Stimulated activated CD4-positive, alpha-beta T cell treated with anti-CD3 and anti-CD28 coated beads, Interleukin-1b, Interleukin-23, amount 100 ng/mL, for 48 hours (primary cell): ENCODE measurements at regions not wholly inside any gene's neighbourhood (a gene's known extent, or its start where the extent isn't known, plus 50 kb on each side); places are given as distances from the start of the nearest gene placed in this dataset.

Experiments
- DNase-seq: peaks from one replicate; pipeline ENCODE4 v3.0.0-alpha.2; 2020

DNA sequence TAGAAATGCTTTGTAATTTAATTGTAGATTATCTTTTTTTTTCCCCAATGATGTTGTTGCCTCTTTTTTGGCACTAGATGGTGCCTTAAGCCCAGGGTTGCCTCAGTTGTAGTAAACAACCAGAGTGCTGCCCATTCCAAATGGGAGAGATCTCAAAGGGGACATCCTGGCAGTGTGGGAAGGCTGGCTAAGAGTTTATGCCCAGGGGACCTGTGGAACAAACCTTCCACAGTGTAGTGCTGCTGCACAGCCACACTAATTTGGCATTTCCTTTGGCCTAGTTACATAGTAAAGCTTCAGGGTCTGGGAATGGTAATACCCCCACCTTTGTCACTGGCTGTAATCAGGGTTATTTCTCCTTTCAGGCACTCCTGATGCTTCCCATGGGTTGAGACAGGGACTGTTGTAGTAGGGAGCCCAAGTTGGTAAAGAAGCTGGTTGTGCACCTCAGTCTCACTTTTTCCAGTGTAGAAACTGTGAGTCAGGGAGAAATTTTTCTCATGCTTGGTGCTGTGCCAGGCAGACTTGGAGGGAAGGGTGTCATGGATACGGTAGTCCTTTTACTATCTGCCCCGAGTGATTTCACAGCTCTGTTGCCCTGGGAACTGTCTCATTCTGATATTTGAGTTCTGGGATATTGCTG lies 177.8 kb upstream of the ECI2 start:
- no peak for DNase-seq

DNA sequence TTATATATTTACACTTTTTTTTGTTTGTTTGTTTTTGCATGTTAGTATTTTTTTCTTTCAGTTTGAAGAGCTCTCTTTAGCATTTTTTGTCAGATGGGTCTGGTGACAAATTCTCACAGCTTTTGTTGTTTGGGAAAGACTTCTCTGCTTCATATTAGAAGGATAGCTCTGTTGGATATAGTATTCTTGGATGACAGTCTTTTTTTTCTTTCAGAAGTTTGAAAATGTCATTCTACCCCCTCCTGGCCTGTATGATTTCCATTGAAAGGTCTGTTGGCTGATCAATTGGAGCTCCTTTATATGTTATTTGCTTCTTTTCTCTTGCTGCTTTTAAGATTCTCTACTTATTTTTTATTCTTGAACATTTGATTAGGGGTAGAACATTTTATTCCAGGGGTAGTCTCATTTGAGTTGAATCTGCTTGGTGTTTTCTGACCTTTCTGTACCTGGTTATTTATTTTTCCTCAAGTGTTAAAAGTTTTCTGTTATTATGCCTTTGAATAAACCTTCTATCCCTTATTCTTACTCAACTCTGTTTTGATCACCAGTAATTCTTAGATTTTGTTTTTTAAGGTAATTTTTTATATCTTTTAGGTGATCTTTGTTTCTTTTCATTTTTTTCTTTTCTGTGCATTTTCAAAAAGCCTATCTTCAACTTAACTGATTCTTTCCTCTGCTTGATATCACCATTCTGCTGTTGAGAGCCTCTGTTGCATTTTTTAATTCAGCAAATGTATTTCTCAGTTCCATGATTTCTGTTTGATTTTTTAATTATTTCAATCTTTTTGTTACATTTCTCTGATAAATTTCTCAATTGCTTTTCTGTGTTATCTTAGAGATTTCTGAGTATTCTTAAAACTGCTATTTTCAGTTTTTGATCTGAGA lies 176.8 kb upstream of the ECI2 start:
- DNase-seq: no peak

GRCh38 chr6:4309540-4309939 lies 174.2 kb upstream of the ECI2 start:
- no peak for DNase-seq

DNA sequence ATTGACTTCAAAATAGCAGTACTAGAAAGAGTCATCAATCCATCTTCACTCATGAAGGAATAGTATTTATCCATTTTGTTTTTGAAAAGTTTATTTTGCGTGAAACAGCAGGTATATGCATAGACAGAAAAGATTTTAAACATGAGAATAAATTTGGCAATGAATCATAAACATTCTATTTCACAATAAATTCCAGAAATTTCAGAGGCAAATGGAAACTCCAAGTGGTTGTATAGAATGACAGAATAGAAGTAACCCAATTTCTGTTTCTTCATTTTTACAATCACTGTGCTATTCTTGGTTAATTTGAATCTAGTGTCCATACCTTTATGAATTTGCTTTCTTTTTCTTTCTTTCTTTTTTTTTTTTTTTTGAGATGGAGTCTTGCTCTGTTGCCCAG lies 173.0 kb upstream of the ECI2 start:
- no peak for DNase-seq

DNA sequence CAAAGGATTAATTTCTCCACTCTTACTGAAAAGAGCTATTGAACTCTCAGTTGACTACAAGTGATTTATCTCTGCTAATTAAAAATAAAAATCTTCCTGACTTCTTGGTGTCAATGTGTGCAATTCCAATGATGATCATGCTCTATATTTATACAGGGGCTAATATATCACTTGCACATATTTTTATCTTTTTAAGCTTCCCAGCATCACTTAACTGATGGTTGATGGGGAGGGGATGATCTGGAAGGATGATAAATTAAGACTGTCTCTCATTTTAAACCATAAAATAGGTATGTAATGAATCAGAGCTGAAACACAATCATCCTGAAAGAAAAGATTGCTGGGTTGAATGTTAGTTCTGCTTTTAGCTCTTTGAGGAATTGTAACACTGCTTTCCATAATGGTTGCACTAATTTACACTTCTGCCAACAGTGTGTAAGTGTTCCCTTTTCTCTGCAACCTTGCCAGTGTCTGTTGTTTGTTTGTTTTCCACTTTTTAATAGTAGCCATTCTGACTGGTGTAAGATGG lies 169.6 kb upstream of the ECI2 start:
- no peak for DNase-seq

DNA sequence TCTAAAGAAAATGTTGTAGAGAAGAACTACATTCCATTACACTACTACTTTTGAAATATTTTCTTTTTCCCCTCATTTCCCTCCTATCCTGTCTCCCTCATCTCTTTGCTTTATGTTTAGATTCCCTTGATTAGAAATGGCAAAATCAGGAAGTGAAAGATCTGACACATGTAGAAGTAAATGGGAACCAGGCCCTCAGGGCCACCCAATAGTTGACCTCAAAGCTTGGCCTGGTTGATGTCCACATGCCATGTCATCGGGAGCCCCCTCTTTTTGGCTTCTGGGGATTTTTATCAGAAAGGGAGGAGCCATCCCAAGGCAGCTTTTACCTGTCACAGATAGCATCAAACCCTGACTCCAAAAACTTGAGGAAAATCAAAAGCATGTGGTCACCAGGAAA lies 168.3 kb upstream of the ECI2 start:
- no peak for DNase-seq

DNA sequence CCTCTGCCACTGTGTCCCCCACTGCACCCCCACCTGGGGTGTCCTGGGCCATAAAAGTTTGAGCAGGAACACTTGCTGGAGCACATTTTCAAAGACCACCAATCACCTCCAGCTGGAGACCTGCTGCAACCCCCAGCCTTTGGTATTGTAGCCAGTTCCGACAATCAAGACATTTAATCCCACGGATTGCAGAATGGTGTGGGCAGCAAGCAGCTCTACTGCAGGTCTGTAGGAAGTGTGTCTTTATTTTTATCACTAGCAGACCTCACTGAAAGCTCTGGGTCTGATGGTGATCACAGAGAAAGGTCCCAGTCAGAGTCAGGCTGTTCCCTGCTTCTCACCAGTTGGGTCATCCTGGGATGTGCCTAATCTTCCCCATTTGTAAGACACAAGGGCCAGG lies 167.1 kb upstream of the ECI2 start:
- no peak for DNase-seq

DNA sequence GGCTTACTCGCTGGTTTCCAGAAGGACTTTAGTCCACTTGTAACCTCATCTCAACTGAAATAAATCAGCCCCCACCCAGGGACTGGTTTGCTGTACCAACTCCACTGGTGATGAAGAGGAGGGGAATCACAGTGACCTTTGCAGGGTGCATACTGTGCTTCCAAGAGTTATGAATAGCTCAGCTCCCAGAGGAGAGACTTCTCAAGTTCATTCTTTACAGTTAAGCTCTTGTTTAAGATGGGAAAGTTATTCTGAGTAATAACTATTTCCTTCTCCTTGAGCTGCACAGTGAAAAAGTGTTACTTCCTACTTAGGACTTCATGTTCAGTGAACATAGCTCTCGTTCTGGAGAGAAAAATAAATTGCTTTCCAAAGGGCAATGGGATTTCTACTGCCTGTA lies 166.5 kb upstream of the ECI2 start:
- DNase-seq: no peak

GRCh38 chr6:4300917-4301316 lies 165.5 kb upstream of the ECI2 start:
- no peak for DNase-seq

- no peak for DNase-seq
These were observed 164.1 kb upstream of the ECI2 start for GRCh38 chr6:4299476-4299875.

GRCh38 chr6:4297348-4297747 lies 162.0 kb upstream of the ECI2 start:
- no peak for DNase-seq

- DNase-seq: no peak
These were observed 161.2 kb upstream of the ECI2 start for GRCh38 chr6:4296552-4296951.

DNA sequence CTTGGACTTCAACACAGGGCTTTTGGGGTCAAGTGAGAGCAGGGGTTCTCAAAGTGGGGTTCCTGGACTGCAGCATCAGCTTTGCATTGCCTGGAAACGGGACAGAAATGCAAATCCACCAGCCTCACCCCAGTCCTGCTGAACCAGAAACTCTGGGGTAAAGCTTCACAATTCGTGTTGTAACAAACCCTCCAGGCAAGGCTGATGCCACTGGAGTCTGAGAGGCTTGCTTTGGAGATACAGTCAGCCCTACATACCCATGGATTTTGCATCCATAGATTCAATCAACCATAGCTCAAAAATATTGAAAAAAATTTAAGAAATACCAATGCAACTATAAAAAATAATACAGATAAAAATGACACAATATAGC lies 160.4 kb upstream of the ECI2 start:
- DNase-seq: no peak

DNA sequence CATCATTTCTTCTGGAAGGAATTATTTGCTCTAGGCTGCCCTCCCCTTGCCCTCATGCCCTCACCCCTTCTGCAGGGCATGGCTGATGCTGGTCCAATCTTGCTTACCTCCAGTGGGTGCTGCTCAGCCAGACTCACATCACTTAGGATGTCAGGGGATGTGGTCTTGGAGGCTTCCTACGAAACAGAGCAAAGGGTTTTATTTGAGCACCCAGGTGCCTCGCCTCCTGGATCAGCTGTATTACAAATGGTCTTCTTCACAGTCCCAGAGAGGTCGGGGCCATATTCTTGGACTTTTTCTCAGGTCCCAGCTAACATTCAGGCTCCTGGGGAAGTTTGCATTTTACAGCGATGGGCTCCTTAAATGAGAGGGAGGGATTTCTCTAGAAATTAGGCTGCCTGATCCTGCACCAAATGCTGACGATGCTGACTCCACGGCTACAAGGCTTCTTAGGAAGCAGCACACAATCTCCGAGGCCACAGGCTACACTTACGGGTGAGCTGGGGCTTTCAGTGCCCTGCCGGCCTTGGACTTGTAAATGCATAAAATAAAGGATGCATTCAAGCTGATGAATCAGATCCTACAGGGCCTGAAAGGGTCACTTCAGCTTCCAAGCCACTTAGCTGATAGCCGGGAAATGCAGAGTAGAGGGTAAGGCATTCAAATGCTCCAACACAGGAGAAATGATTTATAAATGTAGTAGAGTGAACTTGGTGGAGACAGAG lies 159.8 kb upstream of the ECI2 start:
- DNase-seq: no peak

DNA sequence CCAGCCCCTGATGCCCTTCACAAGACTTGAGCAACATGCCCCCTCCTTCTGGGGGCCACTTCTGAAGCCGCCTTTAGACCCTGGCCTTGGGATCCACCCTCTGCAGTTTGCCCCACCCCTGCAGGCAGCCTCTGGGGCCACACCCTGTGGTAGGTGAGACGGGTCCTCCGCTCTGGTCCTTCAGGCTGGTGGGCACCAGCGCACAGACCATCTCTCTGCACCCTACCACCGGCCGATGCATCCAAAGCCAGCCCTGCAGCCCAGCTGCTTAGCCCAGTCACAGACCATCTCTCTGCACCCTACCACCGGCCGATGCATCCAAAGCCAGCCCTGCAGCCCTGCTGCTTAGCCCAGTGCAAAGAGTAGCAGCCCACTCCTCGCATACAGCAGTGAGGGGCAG lies 159.3 kb upstream of the ECI2 start:
- DNase-seq: no peak

GRCh38 chr6:4291453-4292403 lies 156.4 kb upstream of the ECI2 start:
- DNase-seq: no peak

DNA sequence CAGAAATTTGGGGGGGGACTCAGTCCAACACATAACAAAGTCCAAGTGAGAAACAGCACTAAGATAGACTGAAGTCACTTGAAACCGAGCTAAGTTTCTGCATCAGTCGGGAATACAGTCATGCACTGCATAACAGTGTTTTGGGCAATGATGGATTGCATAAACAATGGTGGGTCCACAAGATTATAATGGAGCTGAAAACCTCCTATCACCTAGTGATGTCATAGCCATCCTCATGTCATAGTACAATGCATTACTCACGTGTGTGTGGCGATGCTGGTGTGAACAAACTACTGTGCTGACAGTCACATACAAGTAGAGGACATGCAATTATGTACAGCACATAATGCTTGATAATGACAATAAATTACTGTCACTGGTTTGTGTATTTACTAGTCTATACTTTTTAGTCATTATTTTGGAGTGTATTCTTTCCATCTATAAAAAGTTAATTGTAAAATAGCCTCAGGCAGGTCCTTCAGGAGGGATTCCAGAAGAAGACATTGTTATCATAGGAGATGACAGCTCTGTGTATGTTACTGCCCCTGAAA lies 154.5 kb upstream of the ECI2 start:
- no peak for DNase-seq

DNA sequence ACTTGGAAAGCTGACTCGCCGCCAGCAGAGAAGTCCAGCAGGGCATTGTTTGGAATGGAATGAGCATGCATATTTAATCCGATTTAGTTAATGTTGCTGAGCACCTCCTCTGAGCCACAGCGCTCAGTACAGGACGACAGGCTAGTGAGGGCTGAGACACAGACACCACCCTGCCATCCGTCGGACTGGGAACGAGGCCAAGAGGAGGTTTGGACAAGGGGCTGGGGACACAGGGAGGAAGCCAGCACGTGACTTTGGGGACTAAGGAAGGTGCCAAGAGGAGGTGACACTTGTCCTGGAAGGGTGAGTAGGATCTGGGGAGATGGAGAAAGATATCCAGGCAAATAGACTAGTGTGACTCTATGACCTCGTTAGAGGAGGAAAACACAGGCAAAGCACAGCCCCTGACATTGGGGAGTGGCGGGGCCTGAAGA lies 152.5 kb upstream of the ECI2 start:
- no peak for DNase-seq

DNA sequence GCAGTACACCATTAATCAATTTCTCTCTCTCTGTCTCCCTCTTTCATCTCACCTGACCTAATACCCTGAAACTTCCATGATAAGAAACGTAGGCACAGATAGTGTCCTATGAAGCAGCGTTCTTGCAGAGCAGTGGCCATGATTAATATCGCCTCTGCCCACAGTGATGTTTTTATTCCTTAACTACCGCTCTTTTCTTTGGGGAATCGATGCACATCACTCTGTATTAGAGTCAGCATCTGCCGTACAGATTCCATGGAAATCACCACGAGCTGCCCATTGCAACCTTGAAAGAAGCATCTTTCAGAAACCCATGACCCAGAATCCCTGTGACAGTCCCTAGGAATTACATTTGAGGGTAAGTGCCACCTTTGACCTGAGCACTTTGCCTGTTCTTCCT lies 152.0 kb upstream of the ECI2 start:
- DNase-seq: no peak

- no peak for DNase-seq
These were observed 147.6 kb upstream of the ECI2 start for GRCh38 chr6:4282926-4283325.

DNA sequence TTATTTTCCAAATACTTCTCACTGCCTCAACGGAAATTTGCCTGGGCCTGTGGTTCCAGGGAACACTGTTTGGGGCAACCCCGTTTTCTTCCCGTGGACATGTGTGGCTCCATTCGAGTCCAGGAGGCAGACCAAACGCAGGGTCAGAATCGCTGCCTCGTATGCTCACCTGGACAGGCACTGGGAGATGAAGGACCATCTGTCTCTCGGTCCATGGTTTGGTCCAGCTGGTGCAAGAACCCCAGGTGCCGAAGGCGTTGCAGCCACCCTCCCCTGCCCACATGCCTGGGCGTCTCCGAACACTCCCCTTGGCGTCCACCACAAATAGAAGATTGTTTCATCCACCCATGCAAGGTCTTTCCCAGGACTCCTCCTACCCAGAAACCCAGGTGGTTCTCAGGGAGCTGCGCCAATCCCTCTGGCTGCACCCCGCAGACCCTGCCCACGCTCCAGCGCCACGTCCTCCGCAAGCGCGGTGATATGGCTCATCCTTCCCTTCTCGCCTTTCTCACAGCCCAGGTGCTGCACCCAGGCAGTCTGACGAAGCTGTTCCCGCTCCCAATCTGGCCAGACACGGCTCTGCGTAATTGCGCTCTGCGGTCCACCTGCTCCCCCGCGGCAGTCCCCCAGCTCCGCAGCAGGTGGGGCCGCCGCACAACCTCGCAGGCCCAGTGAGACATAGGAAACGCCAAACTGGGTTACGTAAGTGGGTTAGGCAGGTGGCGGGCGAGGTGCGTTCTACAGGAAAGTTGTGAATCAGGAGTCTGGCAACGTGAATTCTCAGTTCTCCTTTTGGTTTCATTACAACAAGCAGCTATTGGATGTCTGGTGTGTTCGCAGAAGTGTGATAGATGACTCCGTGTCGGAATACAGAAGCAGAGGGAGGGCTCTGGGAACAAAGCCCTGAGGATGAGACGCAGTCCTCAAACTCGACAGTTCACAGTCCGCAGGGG lies 146.2 kb upstream of the ECI2 start:
- peak; percentile 59 for DNase-seq
